Smooth muscle cell (in vitro differentiated cells): ENCODE measurements at regions not wholly inside any gene's neighbourhood (a gene's known extent, or its start where the extent isn't known, plus 50 kb on each side); places are given as distances from the start of the nearest gene placed in this dataset.
"Not testable (repeated sequence)": the region's sequence is repeated elsewhere in the genome, so short reads cannot be mapped to it uniquely, and the experiment has no call there.

Experiments used
- DNase-seq: peaks from one replicate; lab custom pipeline; 2025; ENCODE audit not compliant: unreplicated experiment; lab: John Stamatoyannopoulos, UW
- H2AFZ ChIP-seq: fragments of 200-600 bp; sonication (generic); 2 replicates; pipeline ENCODE4 v1.6.0; 2016; ENCODE audit warnings: antibody characterized with exemption, low read depth, mild to moderate bottlenecking
- H3F3A ChIP-seq: fragments of 200-600 bp; sonication (generic); 2 replicates; pipeline ENCODE4 v1.6.0; 2017; ENCODE audit warnings: antibody characterized with exemption, low read depth
- H3K27ac ChIP-seq: fragments of 200-600 bp; sonication (generic); 2 replicates; pipeline ENCODE4 v1.5.1; 2016; ENCODE audit warnings: low read depth, mild to moderate bottlenecking
- H3K27me3 ChIP-seq: fragments of 200-600 bp; sonication (generic); 2 replicates; pipeline ENCODE4 v1.6.1; 2016; ENCODE audit warnings: low read depth, mild to moderate bottlenecking
- H3K36me3 ChIP-seq: fragments of 200-600 bp; sonication (generic); 2 replicates; pipeline ENCODE4 v1.5.1; 2016; ENCODE audit warnings: low read depth
- H3K4me1 ChIP-seq: fragments of 200-600 bp; sonication (generic); 2 replicates; pipeline ENCODE4 v1.5.1; 2016; ENCODE audit warnings: low read depth
- H3K4me2 ChIP-seq: fragments of 200-600 bp; sonication (generic); 2 replicates; pipeline ENCODE4 v1.6.0; 2016; ENCODE audit warnings: mild to moderate bottlenecking
- H3K4me3 ChIP-seq: fragments of 200-600 bp; sonication (generic); 2 replicates; pipeline ENCODE4 v1.5.1; 2016; ENCODE audit warnings: mild to moderate bottlenecking
- H3K79me2 ChIP-seq: fragments of 200-600 bp; sonication (generic); 2 replicates; pipeline ENCODE4 v1.6.0; 2016; ENCODE audit warnings: low read depth, mild to moderate bottlenecking
- H3K9ac ChIP-seq: fragments of 200-600 bp; sonication (generic); 2 replicates; pipeline ENCODE4 v1.6.0; 2016; ENCODE audit warnings: low read depth
- H3K9me3 ChIP-seq: fragments of 200-600 bp; sonication (generic); replicated peaks from 2 replicates; pipeline ENCODE4 v1.5.1; 2016; ENCODE audit warnings: low read depth
- H4K20me1 ChIP-seq: fragments of 200-600 bp; sonication (generic); 2 replicates; pipeline ENCODE4 v1.6.0; 2016; ENCODE audit warnings: low read depth
- CTCF ChIP-seq: fragments of 200-600 bp; sonication (generic); IDR thresholded peaks from 2 replicates; pipeline ENCODE4 v1.5.1; 2017; ENCODE audit warnings: borderline replicate concordance, mild to moderate bottlenecking, antibody characterized with exemption; ENCODE audit not compliant: insufficient read depth, poor library complexity, severe bottlenecking
- WGBS: methylation state at CpG from one replicate; pipeline ENCODE4 v1.1.7; 2016; ENCODE audit warnings: low lambda C conversion rate; 5-methylcytosine and 5-hydroxymethylcytosine counted together

- H3F3A ChIP-seq = no peaks in the 10 kb centered on the region
- peak overlapping the region; percentile 19 for H2AFZ ChIP-seq
- no peaks in the 10 kb centered on the region for H3K4me1 ChIP-seq
- no peaks in the 10 kb centered on the region for H3K36me3 ChIP-seq
- no peaks in the 10 kb centered on the region for H4K20me1 ChIP-seq
- no peak overlapping the region for H3K9ac ChIP-seq
- DNase-seq = no peak
- no peaks in the 10 kb centered on the region for H3K27me3 ChIP-seq
- no peak overlapping the region for H3K27ac ChIP-seq
- no peaks in the 10 kb centered on the region for H3K9me3 ChIP-seq
- WGBS = 81% methylated on average over 2 of the region's 2 CpGs
- no peak overlapping the region for H3K4me3 ChIP-seq
- no peak overlapping the region for H3K4me2 ChIP-seq
- no peaks in the 10 kb centered on the region for H3K79me2 ChIP-seq
- TF ChIP-seq CTCF = no peak
Measured at GRCh38 chr10:53361936-53362335, 589.4 kb upstream of the MBL2 start.

GRCh38 chr10:53361281-53361680 is 588.7 kb upstream of the MBL2 start:
- no peaks in the 10 kb centered on the region for H3K79me2 ChIP-seq
- H3K4me2 ChIP-seq = no peak overlapping the region
- no peak for DNase-seq
- WGBS = 97% methylated on average over 1 of the region's 1 CpG
- no peak overlapping the region for H3K9ac ChIP-seq
- no peaks in the 10 kb centered on the region for H3K27me3 ChIP-seq
- no peaks in the 10 kb centered on the region for H3F3A ChIP-seq
- no peak overlapping the region for H3K27ac ChIP-seq
- no peak overlapping the region for H2AFZ ChIP-seq
- H3K4me1 ChIP-seq = no peaks in the 10 kb centered on the region
- no peaks in the 10 kb centered on the region for H3K9me3 ChIP-seq
- no peaks in the 10 kb centered on the region for H4K20me1 ChIP-seq
- no peaks in the 10 kb centered on the region for H3K36me3 ChIP-seq
- no peak overlapping the region for H3K4me3 ChIP-seq
- TF ChIP-seq CTCF = no peak

DNA sequence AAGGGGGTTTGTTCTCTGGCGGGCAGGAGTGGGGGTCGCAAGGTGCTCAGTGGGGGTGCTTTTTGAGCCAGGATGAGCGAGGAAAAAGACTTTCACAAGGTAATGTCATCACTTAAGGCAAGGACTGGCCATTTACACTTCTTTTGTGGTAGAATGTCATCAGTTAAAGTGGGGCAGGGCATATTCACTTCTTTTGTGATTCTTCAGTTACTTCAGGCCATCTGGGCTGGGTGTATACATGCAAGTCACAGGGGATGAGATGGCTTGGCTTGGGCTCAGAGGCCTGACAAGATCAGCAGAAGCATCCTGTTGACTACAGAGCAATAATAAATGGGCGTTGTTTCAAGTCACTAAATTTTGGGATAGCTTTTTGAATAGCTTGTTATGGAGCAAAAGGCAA is 586.4 kb upstream of the MBL2 start:
- not testable (repeated sequence) for H3K27me3 ChIP-seq, H3K79me2 ChIP-seq
- 67% methylated on average over 4 of the region's 4 CpGs for WGBS

GRCh38 chr10:53358536-53358935 is 586.0 kb upstream of the MBL2 start:
- Histone ChIP-seq H3K9ac (no peak overlapping the region), H4K20me1 (no peaks in the 10 kb centered on the region), H3K79me2 (no peaks in the 10 kb centered on the region), H3K9me3 (no peaks in the 10 kb centered on the region), H3K27me3 (no peaks in the 10 kb centered on the region), H3F3A (no peaks in the 10 kb centered on the region), H2AFZ (no peak overlapping the region), H3K4me3 (no peak overlapping the region), H3K36me3 (no peaks in the 10 kb centered on the region), H3K27ac (no peak overlapping the region), H3K4me1 (no peaks in the 10 kb centered on the region), H3K4me2 (no peak overlapping the region)
- no peak for DNase-seq
- TF ChIP-seq CTCF = no peak
- WGBS = 59% methylated on average over 4 of the region's 4 CpGs

More for the DNA sequence above, 586.4 kb upstream of the MBL2 start:
- not testable (repeated sequence) for H2AFZ ChIP-seq, H3K4me1 ChIP-seq, H3K4me3 ChIP-seq, H3K9ac ChIP-seq, H4K20me1 ChIP-seq, H3F3A ChIP-seq, H3K36me3 ChIP-seq, H3K27ac ChIP-seq, H3K4me2 ChIP-seq, H3K9me3 ChIP-seq, DNase-seq
